DMS79 (cell line): ENCODE measurements at regions not wholly inside any gene's neighbourhood (a gene's known extent, or its start where the extent isn't known, plus 50 kb on each side); places are given as distances from the start of the nearest gene placed in this dataset.
A peak's percentile ranks its signal among the peaks of the same experiment; 100 is the strongest.

Source experiments
- DNase-seq: peaks from one replicate; lab custom pipeline; 2025; lab: John Stamatoyannopoulos, UW

GRCh38 chr14:51145246-51145645 is 50.3 kb upstream of the TRIM9 start:
- DNase-seq, result no peak

- no peak for DNase-seq
Observed at GRCh38 chr14:51147183-51147582, 52.3 kb upstream of the TRIM9 start.

- DNase-seq, result no peak
Observed at GRCh38 chr14:51155326-51155725, 60.4 kb upstream of the TRIM9 start.

GRCh38 chr14:51157012-51157411 is 62.1 kb upstream of the TRIM9 start:
- DNase-seq, result peak; percentile 59

- no peak for DNase-seq
Observed at GRCh38 chr14:51160871-51161270, 66.0 kb upstream of the TRIM9 start.

GRCh38 chr14:51165415-51165814 is 70.5 kb upstream of the TRIM9 start:
- no peak for DNase-seq

- no peak for DNase-seq
Observed at GRCh38 chr14:51167587-51168214, 72.3 kb upstream of the TMX1 start.

- no peak for DNase-seq
Observed at GRCh38 chr14:51168215-51168613, 71.8 kb upstream of the TMX1 start.

GRCh38 chr14:51173863-51174262 is 66.2 kb upstream of the TMX1 start:
- DNase-seq, result no peak

- peak; percentile 95 for DNase-seq
Observed at GRCh38 chr14:51176839-51177238, 63.2 kb upstream of the TMX1 start.

- DNase-seq, result no peak
Observed at GRCh38 chr14:51180577-51180976, 59.5 kb upstream of the TMX1 start.

GRCh38 chr14:51182131-51182565 is 57.9 kb upstream of the TMX1 start:
- no peak for DNase-seq

GRCh38 chr14:51185180-51185579 is 54.9 kb upstream of the TMX1 start:
- DNase-seq, result no peak

- no peak for DNase-seq
Observed at GRCh38 chr14:51185754-51186153, 54.3 kb upstream of the TMX1 start.

GRCh38 chr14:51188566-51189185 is 51.4 kb upstream of the TMX1 start:
- no peak for DNase-seq

- no peak for DNase-seq
Observed at GRCh38 chr14:51189600-51190376, 50.3 kb upstream of the TMX1 start.
